HEK293T (cell line): ENCODE measurements at regions not wholly inside any gene's neighbourhood (a gene's known extent, or its start where the extent isn't known, plus 50 kb on each side); places are given as distances from the start of the nearest gene placed in this dataset.

Experiments used
- BHLHE40 ChIP-seq: fragments of 450-650 bp; IDR thresholded peaks from 2 replicates; pipeline ENCODE4 v1.6.1; 2016; ENCODE audit warnings: mild to moderate bottlenecking, moderate library complexity, borderline replicate concordance
- CTBP1 ChIP-seq: fragments of 450-650 bp; IDR thresholded peaks from 2 replicates; pipeline ENCODE4 v1.6.1; 2016; ENCODE audit warnings: borderline replicate concordance
- ELF4 ChIP-seq: fragments of 450-650 bp; IDR thresholded peaks from 2 replicates; pipeline ENCODE4 v1.6.1; 2017; ENCODE audit warnings: antibody characterized with exemption
- FOXK2 ChIP-seq: fragments of 450-650 bp; IDR thresholded peaks from 2 replicates; pipeline ENCODE4 v1.6.1; 2016; ENCODE audit warnings: mild to moderate bottlenecking
- FOXM1 ChIP-seq: fragments of 450-650 bp; IDR thresholded peaks from 2 replicates; pipeline ENCODE4 v1.6.1; 2017; ENCODE audit warnings: mild to moderate bottlenecking, borderline replicate concordance
- HDGF ChIP-seq: fragments of 450-650 bp; IDR thresholded peaks from 2 replicates; pipeline ENCODE4 v1.6.1; 2017; ENCODE audit warnings: antibody characterized with exemption, borderline replicate concordance
- LEF1 ChIP-seq: fragments of 450-650 bp; IDR thresholded peaks from 2 replicates; pipeline ENCODE4 v1.6.1; 2017; ENCODE audit warnings: mild to moderate bottlenecking, borderline replicate concordance
- SP1 ChIP-seq: fragments of 450-650 bp; IDR thresholded peaks from 2 replicates; pipeline ENCODE4 v1.6.1; 2017
- SUZ12 ChIP-seq: fragments of 450-650 bp; IDR thresholded peaks from 2 replicates; pipeline ENCODE4 v1.6.1; 2016; ENCODE audit warnings: mild to moderate bottlenecking
- TARDBP ChIP-seq: fragments of 450-650 bp; IDR thresholded peaks from 2 replicates; pipeline ENCODE4 v1.6.1; 2016
- ZNF384 ChIP-seq: fragments of 450-650 bp; IDR thresholded peaks from 2 replicates; pipeline ENCODE4 v1.6.1; 2016
- TF ChIP-seq, protein P1 (sequence below): fragments of 450-650 bp; IDR thresholded peaks from 2 replicates; pipeline ENCODE4 v1.6.1; 2016

- TF ChIP-seq SP1, result no peak
- TF ChIP-seq TARDBP, result no peak
- TF ChIP-seq SUZ12, result no peak
- TF ChIP-seq, protein P1, sequence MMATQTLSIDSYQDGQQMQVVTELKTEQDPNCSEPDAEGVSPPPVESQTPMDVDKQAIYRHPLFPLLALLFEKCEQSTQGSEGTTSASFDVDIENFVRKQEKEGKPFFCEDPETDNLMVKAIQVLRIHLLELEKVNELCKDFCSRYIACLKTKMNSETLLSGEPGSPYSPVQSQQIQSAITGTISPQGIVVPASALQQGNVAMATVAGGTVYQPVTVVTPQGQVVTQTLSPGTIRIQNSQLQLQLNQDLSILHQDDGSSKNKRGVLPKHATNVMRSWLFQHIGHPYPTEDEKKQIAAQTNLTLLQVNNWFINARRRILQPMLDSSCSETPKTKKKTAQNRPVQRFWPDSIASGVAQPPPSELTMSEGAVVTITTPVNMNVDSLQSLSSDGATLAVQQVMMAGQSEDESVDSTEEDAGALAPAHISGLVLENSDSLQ, result no peak
- TF ChIP-seq BHLHE40, result no peak
- TF ChIP-seq FOXK2, result no peak
- no peak for TF ChIP-seq HDGF
- no peak for TF ChIP-seq ELF4
- TF ChIP-seq CTBP1, result no peak
- no peak for TF ChIP-seq ZNF384
- TF ChIP-seq LEF1, result no peak
- TF ChIP-seq FOXM1, result no peak
Observed at GRCh38 chr4:57405359-57405758, 295.2 kb upstream of the IGFBP7 start.
